Neural progenitor cell (in vitro differentiated cells): ENCODE measurements at regions not wholly inside any gene's neighbourhood (a gene's known extent, or its start where the extent isn't known, plus 50 kb on each side); places are given as distances from the start of the nearest gene placed in this dataset.

Experiments used
- DNase-seq: peaks from one replicate; pipeline ENCODE4 v3.0.0-alpha.2; 2016; ENCODE audit warnings: low spot score
- H2AFZ ChIP-seq: fragments of 200-600 bp; sonication (generic); replicated peaks from 2 replicates; pipeline ENCODE4 v1.6.1; 2016; ENCODE audit warnings: antibody characterized with exemption
- H3F3A ChIP-seq: fragments of 200-600 bp; sonication (generic); 2 replicates; pipeline ENCODE4 v1.6.1; 2016; ENCODE audit warnings: antibody characterized with exemption, low read depth
- H3K27ac ChIP-seq: fragments of 200-600 bp; sonication (generic); 2 replicates; pipeline ENCODE4 v1.5.1; 2016; ENCODE audit warnings: mild to moderate bottlenecking
- H3K27me3 ChIP-seq: fragments of 200-600 bp; sonication (generic); 2 replicates; pipeline ENCODE4 v1.6.1; 2016; ENCODE audit warnings: mild to moderate bottlenecking, moderate library complexity
- H3K36me3 ChIP-seq: fragments of 200-600 bp; sonication (generic); 2 replicates; pipeline ENCODE4 v1.5.1; 2016
- H3K4me1 ChIP-seq: fragments of 200-600 bp; sonication (generic); 2 replicates; pipeline ENCODE4 v1.6.1; 2016; ENCODE audit warnings: mixed run types
- H3K4me2 ChIP-seq: fragments of 200-600 bp; sonication (generic); 2 replicates; pipeline ENCODE4 v1.6.1; 2016
- H3K4me3 ChIP-seq: fragments of 200-600 bp; sonication (generic); 2 replicates; pipeline ENCODE4 v1.5.1; 2016
- H3K79me2 ChIP-seq: fragments of 200-600 bp; sonication (generic); 2 replicates; pipeline ENCODE4 v1.6.1; 2016; ENCODE audit warnings: low read depth
- H3K9ac ChIP-seq: fragments of 200-600 bp; sonication (generic); 2 replicates; pipeline ENCODE4 v1.6.1; 2016
- H3K9me3 ChIP-seq: fragments of 200-600 bp; sonication (generic); 2 replicates; pipeline ENCODE4 v1.5.1; 2016; ENCODE audit warnings: low read depth
- H4K20me1 ChIP-seq: fragments of 200-600 bp; sonication (generic); 2 replicates; pipeline ENCODE4 v1.6.1; 2016; ENCODE audit warnings: low read depth
- H3K27ac Mint-ChIP-seq: 3 replicates; pipeline ENCODE4 v1.8.0; 2021; ENCODE audit warnings: mixed read lengths
- H3K27me3 Mint-ChIP-seq: 2 replicates; pipeline ENCODE4 v1.8.0; 2022; ENCODE audit warnings: low read depth, mild to moderate bottlenecking, inconsistent platforms, moderate library complexity, mixed read lengths; ENCODE audit not compliant: insufficient read depth
- H3K36me3 Mint-ChIP-seq: 3 replicates; pipeline ENCODE4 v1.8.0; 2021; ENCODE audit warnings: mixed read lengths
- H3K4me1 Mint-ChIP-seq: 3 replicates; pipeline ENCODE4 v1.8.0; 2021; ENCODE audit warnings: mixed read lengths
- H3K4me3 Mint-ChIP-seq: 3 replicates; pipeline ENCODE4 v1.8.0; 2021; ENCODE audit warnings: mild to moderate bottlenecking, moderate library complexity, mixed read lengths
- H3K9me3 Mint-ChIP-seq: 3 replicates; pipeline ENCODE4 v1.8.0; 2020; ENCODE audit warnings: mixed read lengths
- EZH2 ChIP-seq: fragments of 200-600 bp; sonication (generic); IDR thresholded peaks from 2 replicates; pipeline ENCODE4 v1.6.1; 2017; ENCODE audit warnings: antibody characterized with exemption, mild to moderate bottlenecking, moderate library complexity
- EZH2phosphoT487 ChIP-seq: fragments of 200-600 bp; sonication (generic); IDR thresholded peaks from 2 replicates; pipeline ENCODE4 v1.6.1; 2017; ENCODE audit warnings: antibody characterized with exemption
- TF ChIP-seq, protein P1 (sequence below): fragments of 200-600 bp; sonication (generic); IDR thresholded peaks from 2 replicates; pipeline ENCODE4 v1.5.1; 2017; ENCODE audit warnings: antibody characterized with exemption, mild to moderate bottlenecking

DNA sequence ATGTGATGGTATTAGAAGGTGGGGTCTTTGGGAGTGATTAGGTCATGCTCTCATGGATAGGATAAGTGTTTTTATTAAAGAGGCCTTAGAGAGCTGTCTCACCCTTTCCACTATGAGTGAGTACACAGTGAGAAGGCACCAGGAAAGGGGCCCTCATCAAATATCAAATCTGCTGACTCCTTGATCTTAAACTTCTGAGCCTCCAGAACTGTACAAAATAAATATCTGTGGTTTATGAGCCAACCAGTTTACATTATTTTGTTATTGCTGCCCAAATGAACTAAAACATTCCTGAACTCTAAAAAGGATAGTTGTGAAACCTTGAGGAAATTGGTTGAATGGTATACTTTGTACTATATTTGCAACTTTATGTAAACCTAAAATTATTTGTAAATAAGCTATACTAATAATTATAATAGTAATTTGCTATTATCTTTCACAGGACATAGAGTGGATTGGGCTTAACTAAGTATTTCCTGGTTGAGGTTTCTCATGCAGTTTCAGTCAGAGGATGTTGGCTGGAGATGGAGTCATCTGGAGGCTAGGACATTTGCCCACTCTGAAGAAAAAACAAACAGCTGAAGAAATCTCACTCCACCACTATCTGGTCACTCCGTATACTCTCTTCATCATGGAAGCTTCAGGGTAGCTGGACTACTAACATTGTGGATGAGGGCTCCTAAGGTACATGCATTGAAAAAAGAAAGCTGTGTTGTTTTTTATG is 1068.6 kb upstream of the CADM2 start:
- Histone ChIP-seq H3K79me2 (no peaks in the 10 kb centered on the region), H4K20me1 (no peaks in the 10 kb centered on the region), H3K4me3 (no peak overlapping the region), H3K4me2 (no peak overlapping the region), H2AFZ (no peak overlapping the region), H3K4me1 (no peaks in the 10 kb centered on the region), H3K9me3 (no peaks in the 10 kb centered on the region), H3K9ac (no peak overlapping the region), H3K36me3 (no peaks in the 10 kb centered on the region), H3K27me3 (no peaks in the 10 kb centered on the region), H3F3A (no peaks in the 10 kb centered on the region), H3K27ac (no peak overlapping the region)
- DNase-seq, result no peak
- Mint-ChIP-seq H3K27ac (no peak overlapping the region), H3K4me3 (no peak overlapping the region), H3K4me1 (no peaks in the 10 kb centered on the region), H3K9me3 (no peaks in the 10 kb centered on the region), H3K36me3 (no peaks in the 10 kb centered on the region), H3K27me3 (no peaks in the 10 kb centered on the region)
- TF ChIP-seq EZH2 (no peak), EZH2phosphoT487 (no peak)
- TF ChIP-seq, protein P1, sequence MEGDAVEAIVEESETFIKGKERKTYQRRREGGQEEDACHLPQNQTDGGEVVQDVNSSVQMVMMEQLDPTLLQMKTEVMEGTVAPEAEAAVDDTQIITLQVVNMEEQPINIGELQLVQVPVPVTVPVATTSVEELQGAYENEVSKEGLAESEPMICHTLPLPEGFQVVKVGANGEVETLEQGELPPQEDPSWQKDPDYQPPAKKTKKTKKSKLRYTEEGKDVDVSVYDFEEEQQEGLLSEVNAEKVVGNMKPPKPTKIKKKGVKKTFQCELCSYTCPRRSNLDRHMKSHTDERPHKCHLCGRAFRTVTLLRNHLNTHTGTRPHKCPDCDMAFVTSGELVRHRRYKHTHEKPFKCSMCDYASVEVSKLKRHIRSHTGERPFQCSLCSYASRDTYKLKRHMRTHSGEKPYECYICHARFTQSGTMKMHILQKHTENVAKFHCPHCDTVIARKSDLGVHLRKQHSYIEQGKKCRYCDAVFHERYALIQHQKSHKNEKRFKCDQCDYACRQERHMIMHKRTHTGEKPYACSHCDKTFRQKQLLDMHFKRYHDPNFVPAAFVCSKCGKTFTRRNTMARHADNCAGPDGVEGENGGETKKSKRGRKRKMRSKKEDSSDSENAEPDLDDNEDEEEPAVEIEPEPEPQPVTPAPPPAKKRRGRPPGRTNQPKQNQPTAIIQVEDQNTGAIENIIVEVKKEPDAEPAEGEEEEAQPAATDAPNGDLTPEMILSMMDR, result no peak

- Histone ChIP-seq H3F3A (no peaks in the 10 kb centered on the region), H3K4me3 (no peak overlapping the region), H2AFZ (no peak overlapping the region), H3K4me2 (no peak overlapping the region), H3K9ac (no peak overlapping the region), H3K36me3 (no peaks in the 10 kb centered on the region), H3K79me2 (no peaks in the 10 kb centered on the region), H3K9me3 (no peaks in the 10 kb centered on the region), H3K4me1 (no peaks in the 10 kb centered on the region), H3K27me3 (no peaks in the 10 kb centered on the region), H4K20me1 (no peaks in the 10 kb centered on the region), H3K27ac (no peak overlapping the region)
- no peaks in the 10 kb centered on the region for H3K27me3 Mint-ChIP-seq
- no peaks in the 10 kb centered on the region for H3K36me3 Mint-ChIP-seq
- no peak for DNase-seq
- H3K27ac Mint-ChIP-seq, result no peak overlapping the region
- no peak overlapping the region for H3K4me3 Mint-ChIP-seq
- no peaks in the 10 kb centered on the region for H3K4me1 Mint-ChIP-seq
- TF ChIP-seq EZH2 (no peak), EZH2phosphoT487 (no peak)
- TF ChIP-seq, protein P1, result no peak
- H3K9me3 Mint-ChIP-seq, result no peaks in the 10 kb centered on the region
Measured at GRCh38 chr3:83890763-83891135, 1068.0 kb upstream of the CADM2 start.

DNA sequence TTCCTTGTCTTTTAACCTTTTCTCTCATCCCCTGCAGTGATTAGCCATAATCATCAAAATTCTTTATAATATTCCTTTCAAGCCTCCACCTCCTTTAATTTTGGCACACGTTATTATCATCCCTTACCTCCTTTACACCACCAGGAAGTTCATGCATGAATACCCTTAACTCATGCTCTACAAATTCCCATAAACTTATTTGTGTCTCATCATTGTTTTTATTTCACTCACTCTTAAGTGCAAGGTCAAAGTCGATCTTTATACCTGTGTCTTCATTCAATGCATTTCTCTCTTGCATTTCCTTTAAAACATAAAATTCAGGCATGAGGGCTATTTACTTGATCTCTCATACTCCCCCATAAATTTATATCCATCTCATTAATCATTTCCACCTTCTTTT is 1064.6 kb upstream of the CADM2 start:
- H3K36me3 ChIP-seq, result no peaks in the 10 kb centered on the region
- H3F3A ChIP-seq, result no peaks in the 10 kb centered on the region
- H3K27me3 Mint-ChIP-seq, result peaks cover 3% of the 10 kb centered on the region
- no peaks in the 10 kb centered on the region for H4K20me1 ChIP-seq
- no peaks in the 10 kb centered on the region for H3K9me3 Mint-ChIP-seq
- no peak overlapping the region for H3K27ac ChIP-seq
- H3K4me2 ChIP-seq, result no peak overlapping the region
- H3K4me3 Mint-ChIP-seq, result no peak overlapping the region
- no peak overlapping the region for H3K4me3 ChIP-seq
- no peaks in the 10 kb centered on the region for H3K4me1 ChIP-seq
- DNase-seq, result no peak
- no peak overlapping the region for H2AFZ ChIP-seq
- no peaks in the 10 kb centered on the region for H3K27me3 ChIP-seq
- no peak overlapping the region for H3K9ac ChIP-seq
- H3K36me3 Mint-ChIP-seq, result no peaks in the 10 kb centered on the region
- no peaks in the 10 kb centered on the region for H3K79me2 ChIP-seq
- H3K4me1 Mint-ChIP-seq, result no peaks in the 10 kb centered on the region
- no peak overlapping the region for H3K27ac Mint-ChIP-seq
- TF ChIP-seq EZH2 (no peak), EZH2phosphoT487 (no peak)
- TF ChIP-seq, protein P1, result no peak
- H3K9me3 ChIP-seq, result no peaks in the 10 kb centered on the region
